Hematopoietic multipotent progenitor cell (in vitro differentiated cells): ENCODE measurements at regions not wholly inside any gene's neighbourhood (a gene's known extent, or its start where the extent isn't known, plus 50 kb on each side); places are given as distances from the start of the nearest gene placed in this dataset.

ENCODE experiments used
- DNase-seq, 3 donors: peaks; one replicate each; pipeline ENCODE4 v3.0.0-alpha.2; 2011 to 2015; ENCODE audit warnings: low read depth in 2 of 3, low spot score in 2 of 3

DNA sequence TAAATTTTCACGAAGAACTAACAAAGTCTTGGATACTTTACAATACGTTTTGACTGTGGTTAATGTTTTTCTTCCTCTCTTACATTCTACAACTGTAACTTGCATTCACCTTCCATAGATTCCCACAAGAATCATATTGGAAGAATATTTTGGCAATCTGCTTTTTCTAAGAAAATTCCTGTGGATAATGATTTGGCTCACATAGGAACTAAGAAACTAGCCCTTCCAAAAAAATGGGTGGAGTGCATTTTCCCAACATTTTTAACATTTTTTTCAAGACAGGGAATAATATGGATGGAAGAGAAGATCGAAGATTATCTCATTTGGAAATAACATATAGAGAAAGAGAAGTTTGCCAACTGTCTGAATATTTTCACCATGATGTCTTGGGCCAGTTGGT lies 256.9 kb upstream of the POU2AF2 start:
- no peak for DNase-seq

DNA sequence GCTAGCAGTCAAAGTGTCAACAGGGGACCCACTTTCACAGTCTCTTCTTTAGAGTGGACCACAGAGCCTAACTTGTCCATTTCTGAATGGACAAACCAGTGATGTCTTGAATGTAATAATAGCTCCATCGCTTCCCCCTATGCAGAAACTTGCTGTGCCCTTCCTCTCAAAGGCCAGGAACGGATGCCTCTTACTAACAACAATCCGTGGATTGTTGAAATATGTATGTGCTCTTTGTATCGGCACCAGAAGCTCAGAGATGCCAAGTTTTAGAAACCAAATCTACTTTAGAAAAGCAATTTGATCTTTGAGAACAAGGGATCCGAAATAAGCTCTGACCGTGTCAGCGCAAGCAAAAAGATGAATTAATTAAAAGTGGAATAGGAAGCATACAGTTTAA lies 259.5 kb upstream of the POU2AF2 start:
- DNase-seq = no peak

DNA sequence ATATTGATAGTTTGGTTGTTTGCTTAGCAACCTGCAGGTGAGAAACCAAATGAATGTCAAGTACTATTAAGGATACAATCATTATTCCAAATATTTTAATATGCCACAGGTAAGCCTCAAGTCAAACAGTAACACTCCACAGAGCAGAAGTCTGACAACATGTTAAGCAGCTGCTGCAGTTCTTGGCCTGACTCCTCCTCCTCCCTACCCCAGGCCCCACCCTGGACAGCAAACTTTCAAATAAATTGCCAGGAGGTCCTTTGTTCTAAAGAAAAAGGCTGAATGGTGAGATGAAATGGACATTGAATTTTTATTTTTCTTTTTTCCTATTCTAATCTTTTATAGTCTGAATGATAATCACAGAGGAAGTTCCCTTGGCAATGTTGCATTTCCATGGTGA lies 260.0 kb upstream of the POU2AF2 start:
- DNase-seq = no peak

DNA sequence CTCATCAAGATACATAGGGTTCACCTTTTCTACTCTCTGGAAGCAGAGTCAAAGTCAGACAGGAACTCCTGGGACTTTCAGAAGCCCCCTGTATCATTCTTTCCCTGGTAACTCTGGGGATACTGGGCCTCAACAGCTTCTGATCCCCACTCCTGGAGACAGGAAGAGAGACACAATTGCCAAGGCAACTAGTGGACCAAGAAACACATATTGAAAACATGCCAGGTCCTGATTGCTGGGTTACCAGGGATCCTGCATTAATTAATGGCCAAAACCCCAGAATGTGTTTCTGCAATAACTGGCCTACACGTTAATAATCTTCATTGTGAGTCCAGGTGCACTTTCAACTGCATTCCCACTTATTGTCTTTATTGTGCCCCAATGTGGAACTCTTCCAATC lies 260.8 kb upstream of the POU2AF2 start:
- DNase-seq = no peak

DNA sequence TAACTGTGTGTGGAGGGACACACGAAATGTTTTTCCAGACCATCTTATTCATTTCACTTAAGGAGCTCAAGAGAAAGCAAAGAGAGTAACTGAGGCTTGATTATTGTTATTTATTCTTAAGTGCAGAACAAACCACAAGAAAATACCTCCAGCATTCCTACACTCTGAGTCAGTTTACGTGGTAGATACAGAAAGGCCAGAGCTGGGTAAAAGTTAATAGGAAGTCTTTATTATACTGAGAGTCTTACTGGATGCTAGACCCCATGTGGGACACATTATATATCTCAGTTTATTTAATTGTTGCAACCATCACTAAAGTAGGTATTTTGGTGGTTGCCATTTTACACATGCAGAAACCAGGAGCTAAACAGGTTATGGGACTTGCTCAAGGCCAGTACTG lies 261.4 kb upstream of the POU2AF2 start:
- DNase-seq = no peak

DNA sequence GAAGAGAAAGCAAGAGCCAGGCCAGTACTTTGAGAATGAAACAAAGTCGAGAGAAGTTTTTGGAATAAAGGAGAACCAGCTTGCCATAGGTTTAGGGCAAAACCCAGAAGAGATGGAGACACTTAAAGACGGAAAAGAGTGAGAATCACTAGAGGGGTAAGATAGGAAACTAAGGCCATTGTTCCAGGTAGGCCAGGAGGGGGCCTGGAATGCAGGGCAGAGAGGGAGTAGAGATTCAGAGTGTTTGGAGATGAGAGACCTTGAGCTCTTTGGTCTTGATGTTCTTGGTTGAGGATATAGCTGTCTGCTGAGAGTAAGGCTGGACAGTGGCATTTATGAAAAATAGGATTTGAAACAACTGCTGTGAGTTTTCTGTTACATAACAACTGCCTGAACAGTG lies 263.3 kb upstream of the POU2AF2 start:
- DNase-seq = no peak

DNA sequence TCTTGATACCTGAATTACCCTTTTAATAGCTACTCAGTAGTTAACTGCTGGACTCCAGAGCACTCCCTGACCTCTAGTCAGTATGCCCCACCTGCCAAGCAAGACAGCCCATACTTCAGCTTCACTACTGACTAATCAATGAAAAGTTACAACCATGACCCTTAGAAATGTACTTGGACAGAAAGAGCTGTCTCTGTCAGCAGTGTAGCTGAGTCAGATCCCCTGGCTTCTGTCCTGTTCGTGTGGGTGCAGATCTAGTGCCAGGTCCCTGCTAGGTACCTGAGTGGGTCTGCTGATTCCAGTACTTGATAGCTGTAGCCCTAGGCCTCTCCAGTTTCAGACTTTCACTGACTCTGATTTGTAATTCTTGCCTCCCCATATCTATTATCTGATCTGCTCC lies 265.8 kb upstream of the POU2AF2 start:
- no peak for DNase-seq

DNA sequence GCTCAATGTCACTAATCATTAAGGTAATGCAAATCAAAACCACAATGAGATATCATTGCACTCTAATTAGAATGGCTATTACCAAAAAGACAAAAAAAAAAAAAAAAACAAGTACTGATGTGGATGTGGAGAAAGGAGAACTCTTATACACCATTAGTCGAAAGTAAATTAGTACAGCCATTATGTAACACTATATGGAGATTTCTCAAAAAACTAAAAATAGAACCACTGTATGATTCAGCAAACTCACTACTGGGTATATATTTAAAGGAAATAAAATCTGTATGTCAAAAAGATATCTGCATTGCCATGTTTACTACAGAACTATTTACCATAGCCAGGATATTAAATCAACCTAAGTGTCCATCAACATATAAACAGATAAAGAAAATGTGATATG lies 265.4 kb upstream of the ARHGAP20 start:
- DNase-seq = no peak

DNA sequence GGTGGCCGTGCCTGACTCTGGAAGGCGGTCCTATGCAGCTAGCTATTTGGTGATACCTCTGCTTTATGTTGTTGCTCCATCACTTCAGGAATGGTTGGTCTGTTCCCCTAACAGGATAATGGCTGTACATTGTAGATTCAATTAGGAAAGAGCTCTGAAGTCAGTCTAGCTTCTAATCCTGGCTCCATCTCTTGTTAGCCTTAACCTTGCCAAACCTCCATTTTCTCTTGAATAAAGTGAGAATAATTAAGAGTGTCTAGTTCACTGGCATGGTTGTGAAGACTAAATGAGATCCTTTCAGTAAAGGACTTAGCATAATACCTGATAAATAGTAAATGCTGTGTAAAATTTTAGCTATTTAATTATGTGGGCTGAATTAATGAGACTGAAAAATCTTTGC lies 262.5 kb upstream of the ARHGAP20 start:
- DNase-seq = no peak

DNA sequence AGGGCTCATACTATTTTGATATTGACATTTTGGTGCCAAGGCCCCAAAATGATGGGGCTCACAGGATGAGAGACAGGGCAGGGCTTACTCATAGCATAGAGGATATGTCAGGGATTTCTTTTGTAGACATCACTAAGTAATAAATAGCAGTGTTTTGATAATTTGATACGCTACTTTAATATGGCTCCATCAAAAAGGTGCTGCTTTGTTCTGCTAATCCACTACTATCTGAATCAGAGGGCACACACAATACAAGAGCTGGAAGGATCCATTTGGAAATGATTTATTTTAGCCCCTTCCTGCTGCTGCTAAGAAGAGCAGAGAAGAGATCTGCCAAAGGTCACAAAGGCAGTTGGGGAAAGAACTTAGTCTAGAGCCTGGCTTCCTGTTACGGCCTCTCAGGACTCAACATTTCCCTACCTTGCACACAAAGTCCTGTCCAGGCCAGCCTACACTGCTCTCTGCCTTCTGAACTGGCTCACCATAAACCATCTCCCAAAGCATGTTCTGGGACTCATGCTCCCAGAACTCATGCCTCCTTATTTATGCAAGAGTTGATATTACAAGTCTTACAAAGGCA lies 261.3 kb upstream of the ARHGAP20 start:
- DNase-seq = no peak

DNA sequence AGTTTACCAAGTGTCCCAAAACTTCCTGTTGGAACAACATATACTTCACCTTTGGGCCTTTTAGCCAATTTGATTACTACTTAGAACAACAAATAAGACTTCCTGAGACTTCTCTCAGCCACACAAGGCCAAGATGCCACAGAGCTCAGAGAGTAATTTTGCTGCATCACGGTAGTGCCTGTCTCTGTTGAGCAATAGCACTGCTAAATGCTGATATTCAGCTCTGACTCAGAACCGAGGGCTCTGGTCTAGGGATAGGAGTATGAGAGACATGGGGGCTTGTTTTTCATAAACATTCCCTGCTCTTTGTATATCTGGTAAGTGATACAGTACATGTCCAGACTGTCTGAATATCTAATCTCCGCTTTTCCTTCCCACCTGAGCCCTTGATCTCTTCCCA lies 260.4 kb upstream of the ARHGAP20 start:
- peak in 2 of 3 donors; percentile 45 to 71 for DNase-seq

DNA sequence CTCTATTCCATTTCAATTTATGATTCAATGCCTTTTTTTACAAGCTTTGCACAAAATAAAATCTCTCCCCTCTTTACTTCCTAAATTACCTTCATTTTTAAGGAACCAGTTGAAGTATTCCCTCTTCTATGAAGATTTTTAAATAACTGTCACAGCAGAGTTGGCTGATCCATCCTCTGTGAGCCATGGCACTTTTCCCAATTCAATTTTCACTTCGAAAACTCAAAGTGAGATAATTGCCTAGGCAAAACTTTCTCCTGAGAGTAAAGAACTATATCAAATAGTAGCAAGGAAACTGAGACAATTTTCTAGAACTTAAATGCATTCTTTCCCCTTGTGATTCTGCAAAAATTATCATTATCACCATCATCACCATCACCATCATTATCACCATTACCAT lies 259.9 kb upstream of the ARHGAP20 start:
- DNase-seq = no peak

DNA sequence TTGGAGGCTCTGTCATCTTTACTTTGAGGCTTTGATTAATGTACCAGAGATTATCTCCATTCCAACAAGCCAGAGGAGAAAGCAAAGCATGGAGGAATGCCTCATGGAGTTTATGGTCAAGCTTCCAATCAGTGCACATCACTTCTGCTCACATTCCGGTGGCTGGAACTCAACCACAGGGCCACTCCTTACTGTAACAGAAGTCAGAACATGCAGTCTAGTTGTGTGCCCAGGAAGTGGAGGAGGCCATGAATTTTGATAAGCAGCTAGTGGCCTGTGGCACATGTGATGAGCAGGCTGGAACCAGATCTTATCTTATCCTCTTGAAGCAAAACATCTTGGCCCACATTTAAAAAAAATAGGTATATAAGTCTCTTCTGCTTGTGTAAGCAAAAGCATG lies 258.9 kb upstream of the ARHGAP20 start:
- peak in 1 of 3 donors; percentile 13 for DNase-seq

DNA sequence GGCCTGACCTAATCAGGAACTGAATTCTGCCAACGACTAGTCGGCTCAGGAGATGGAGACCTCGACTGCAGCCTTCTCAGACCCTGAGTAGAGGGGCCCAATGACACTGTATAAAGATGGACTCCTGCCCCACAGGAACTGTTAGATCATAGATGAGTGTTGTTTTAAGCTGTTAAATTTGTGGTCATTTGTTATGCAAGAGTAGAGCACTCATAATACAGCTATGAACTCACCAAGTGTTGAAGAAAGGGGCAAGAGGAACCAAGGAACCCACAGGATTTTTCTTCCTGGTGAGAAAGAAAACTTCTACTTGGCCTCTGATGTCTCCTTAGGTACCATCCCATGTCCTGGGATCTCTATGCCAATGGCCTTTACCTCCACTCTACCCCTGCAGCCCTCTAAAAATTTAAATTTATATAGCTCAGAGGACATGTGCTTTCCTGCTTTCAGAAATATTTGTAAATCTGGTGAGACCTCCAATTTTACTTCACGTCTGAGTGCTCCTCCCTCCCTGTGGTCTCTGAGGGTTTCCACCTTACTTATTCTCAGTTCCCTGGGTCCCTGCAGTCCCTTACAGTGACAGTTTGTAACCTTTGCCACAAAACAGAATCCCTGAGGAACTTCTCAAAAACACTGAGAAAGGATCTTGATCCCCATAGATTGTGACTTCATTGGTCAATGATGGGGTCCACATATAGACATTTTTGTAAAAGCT lies 256.3 kb upstream of the ARHGAP20 start:
- DNase-seq = no peak

DNA sequence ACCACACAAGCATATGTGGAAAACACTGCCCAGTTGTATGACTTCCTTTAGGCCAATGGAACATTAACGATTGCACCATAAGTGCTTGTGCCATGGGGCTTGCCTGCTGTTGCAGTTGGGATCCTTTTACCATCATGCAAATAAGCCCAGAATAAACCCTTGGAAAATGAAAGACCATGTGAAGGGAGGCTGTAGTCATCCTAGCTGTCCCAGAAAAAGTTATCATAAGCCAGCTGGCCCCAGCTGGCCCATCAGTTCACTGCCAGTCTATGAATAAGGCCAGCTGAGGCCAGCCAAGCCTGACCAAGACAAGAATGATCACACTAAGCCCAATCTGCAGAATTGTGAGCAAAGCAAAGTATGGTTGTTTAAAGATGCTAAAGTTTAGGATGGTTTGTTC lies 253.9 kb upstream of the ARHGAP20 start:
- DNase-seq = no peak

DNA sequence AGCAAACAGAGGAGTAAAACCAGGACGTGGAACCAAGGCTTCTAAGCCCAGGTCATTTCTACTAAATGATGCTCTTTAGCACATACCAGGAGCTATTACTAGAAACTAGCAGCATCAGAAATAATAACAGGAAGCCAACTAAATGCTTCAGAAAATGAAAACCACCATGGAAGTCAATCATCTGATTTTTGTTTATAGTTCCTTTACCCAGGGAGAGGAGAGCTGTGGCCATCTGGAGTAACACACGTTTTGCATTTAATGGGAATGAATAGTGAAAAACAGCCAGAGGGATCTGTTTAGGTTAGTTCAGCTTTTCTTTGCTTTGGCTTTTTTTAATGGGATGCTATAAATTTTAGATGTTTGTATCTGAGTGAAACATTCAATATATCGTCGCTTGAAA lies 250.7 kb upstream of the ARHGAP20 start:
- DNase-seq = no peak

DNA sequence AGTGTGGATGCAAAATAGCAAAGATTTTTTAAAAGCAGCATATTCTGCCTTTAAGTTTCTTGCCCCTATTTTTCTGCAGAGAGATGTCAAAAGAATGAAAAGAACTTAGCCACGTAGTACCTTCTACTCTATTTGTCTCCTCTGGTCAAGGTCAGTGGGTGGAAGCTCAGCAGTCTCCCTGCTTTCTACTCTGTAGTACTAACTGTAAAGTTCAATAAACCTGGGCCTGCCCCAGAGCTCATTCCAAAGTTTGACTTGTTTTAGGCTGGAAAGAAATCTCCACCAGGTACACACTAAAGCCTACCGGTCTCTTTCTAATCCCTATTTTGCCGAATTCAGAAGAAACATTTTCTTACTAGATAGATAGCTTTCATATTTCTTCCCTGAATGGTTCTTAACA lies 247.9 kb upstream of the ARHGAP20 start:
- no peak for DNase-seq

DNA sequence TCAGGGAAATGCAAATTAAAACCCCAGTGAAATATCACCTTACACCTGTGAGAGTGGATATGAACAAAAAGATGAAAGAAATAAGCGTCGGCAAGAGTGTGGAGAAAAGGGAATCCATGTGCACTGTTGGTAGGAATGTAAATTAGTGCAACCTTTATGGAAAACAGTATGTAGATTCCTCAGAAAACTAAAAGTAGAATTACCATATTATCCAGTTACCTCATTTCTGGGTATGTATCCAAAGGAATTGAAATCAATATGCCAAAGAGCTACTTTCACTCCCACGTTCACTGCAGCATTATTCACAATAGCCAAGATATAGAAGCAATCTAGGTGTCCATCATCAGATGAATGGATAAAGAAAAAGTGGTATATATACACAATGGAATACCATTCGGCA lies 246.0 kb upstream of the ARHGAP20 start:
- DNase-seq = no peak

DNA sequence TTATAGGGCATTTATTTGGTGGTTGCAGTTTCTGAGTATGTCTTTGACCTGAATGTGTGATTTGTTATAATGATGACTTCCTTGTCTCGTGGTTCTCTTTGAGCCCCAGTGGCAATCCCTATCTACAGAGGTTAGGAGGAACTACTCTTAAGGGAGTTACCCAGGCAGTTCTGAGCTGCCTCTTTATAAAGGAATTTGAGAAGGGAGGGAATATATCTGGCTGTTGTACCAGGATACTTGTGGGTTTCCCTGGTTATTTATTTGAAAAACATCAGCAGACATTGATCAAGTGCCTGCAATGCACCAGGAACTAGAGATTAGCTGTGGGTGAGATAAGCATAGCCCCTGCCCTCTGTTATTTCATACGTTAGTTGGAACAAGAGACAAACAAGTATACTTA lies 243.5 kb upstream of the ARHGAP20 start:
- DNase-seq = no peak

DNA sequence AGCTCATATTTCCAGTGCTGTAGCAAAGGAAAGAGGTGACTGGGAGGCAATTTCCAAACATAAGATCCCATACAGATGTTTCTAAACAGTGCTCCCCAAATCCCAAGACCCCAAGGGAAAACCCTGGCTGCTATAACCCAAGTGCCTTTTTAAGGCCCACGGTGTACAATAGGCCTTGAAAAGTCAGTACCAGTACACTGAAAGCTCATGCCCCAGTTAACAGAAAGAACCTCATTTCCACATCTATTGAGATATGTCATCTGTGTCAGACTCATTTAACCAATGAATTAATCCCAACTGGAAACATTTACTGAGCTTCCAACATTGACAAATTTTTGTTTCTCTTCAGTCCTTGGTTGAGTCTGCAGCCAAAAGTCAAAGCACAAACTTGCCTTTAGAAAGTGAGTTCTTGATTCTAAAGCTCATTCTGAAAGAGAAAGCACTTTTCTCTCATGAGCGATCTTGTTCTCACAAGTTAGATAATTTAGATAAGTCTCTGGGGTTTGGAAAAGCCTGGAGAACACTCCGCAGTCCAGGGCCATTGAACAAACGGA lies 239.8 kb upstream of the ARHGAP20 start:
- no peak for DNase-seq

DNA sequence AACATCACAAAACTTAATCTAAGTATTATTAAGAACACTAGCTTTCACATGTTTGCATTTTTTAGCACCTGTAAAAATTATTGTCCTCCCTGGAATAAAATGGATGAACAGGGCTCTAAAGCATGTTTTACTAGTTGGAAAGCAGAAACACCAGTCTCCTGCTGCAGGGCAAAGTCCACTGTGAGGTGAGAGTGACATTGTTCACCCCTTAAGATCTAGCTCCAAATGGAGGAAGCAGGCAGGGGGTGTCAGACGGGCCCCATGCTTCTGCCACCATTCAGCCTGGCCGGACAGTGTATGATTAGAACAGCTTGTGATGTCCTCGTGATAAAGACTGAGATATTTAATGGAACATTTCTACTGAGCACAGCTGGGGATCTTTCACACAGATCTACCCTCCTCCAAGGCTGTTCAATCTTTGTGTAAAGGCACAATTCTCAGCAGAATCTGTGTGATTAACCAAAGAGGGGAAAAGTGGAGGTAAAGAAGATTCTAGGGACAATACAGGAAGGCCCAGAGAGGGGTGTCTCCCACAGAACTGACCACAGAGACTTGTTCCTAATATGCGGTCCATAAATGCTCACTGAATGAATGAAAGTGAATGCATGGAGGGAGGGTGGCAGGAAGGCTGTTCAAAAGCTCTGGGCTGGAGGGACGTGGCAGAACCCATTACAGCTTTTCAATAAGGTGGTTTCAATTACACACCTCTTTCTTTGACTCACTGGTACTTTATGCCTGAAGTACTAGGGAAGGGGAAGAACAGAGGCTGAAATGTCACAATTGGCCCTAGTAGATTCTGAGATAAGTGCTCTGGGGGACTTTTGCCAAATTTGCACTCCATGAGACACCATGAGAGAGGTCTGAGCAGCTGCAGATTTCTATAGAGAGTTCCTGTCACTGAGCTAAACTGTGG lies 239.1 kb upstream of the ARHGAP20 start:
- DNase-seq = no peak

DNA sequence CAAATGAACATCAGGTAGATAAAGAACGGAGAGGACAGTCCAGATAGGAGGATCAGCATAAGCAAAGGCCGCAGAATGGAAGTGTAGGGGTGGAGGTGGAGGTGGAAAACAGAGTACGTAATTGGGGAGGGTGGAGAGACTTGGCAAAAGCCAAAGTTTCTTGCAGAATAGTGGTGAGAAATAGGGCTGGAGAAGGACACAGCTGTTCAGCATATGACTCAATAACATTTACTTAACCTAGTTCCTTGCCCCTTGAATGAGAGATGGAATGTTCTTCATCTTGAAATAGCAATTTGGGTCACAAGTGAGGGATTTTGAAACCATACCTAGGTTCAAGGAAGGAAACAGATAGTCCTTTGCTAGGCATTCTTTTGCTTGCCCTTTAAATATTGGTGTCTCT lies 235.9 kb upstream of the ARHGAP20 start:
- DNase-seq = no peak
